Testis (tissue), 2 donors: ENCODE measurements at regions not wholly inside any gene's neighbourhood (a gene's known extent, or its start where the extent isn't known, plus 50 kb on each side); places are given as distances from the start of the nearest gene placed in this dataset.

ENCODE experiments used
- CTCF ChIP-seq, 3 experiments: fragments of 450-650 bp in 2 of 3; fragments of 200-600 bp in 1 of 3; sonication (generic) in 1 of 3; IDR thresholded peaks; one replicate each; pipeline ENCODE4 v1.5.1; 2016 to 2019; ENCODE audit warnings: antibody characterized with exemption in 3 of 3, mild to moderate bottlenecking in 2 of 3, moderate library complexity in 1 of 3
- POLR2A ChIP-seq: fragments of 450-650 bp; IDR thresholded peaks from one replicate; pipeline ENCODE4 v1.6.1; 2017; ENCODE audit warnings: antibody characterized with exemption, mild to moderate bottlenecking, moderate library complexity

GRCh38 chr5:89407054-89407453, 524.1 kb upstream of the MEF2C start:
- TF ChIP-seq CTCF (IDR thresholded peaks at IDR 0.05) (no peak), POLR2A (no peak)
